ENCODE measurements at regions not wholly inside any gene's neighbourhood (a gene's known extent, or its start where the extent isn't known, plus 50 kb on each side); places are given as distances from the start of the nearest gene placed in this dataset.

- no peak for TF ChIP-seq ZNF274 (IDR thresholded peaks at IDR 0.05; ENCODE audit: borderline replicate concordance, extremely low read depth, low read length)
- TF ChIP-seq POLR2AphosphoS5 (IDR thresholded peaks at IDR 0.05; ENCODE audit: low read depth, low read length) = no peak
- no peak for TF ChIP-seq POLR2A (IDR thresholded peaks at IDR 0.05; ENCODE audit: control extremely low read depth in 1 of 2, low read depth in 2 of 2, low read length in 2 of 2)
- TF ChIP-seq GABPA (IDR thresholded peaks at IDR 0.05; ENCODE audit: borderline replicate concordance, insufficient read depth, low read length) = no peak
- TF ChIP-seq RFX5 (IDR thresholded peaks at IDR 0.05; ENCODE audit: borderline replicate concordance, low read depth, low read length) = no peak
- TF ChIP-seq CTCF (IDR thresholded peaks at IDR 0.05; ENCODE audit: control extremely low read depth in 1 of 3, insufficient read depth in 1 of 3, low read depth in 1 of 3, low read length in 3 of 3) = no peak
- no peak for TF ChIP-seq SIN3A (conservative IDR thresholded peaks at IDR 0.05 in 1 of 2, IDR thresholded peaks at IDR 0.05 in 1 of 2; ENCODE audit: low read depth in 1 of 2, low read length in 2 of 2)
Measured at GRCh38 chr9:30196941-30197340, 2187.5 kb upstream of the ACO1 start.
